ENCODE measurements at regions not wholly inside any gene's neighbourhood (a gene's known extent, or its start where the extent isn't known, plus 50 kb on each side); places are given as distances from the start of the nearest gene placed in this dataset.

DNA sequence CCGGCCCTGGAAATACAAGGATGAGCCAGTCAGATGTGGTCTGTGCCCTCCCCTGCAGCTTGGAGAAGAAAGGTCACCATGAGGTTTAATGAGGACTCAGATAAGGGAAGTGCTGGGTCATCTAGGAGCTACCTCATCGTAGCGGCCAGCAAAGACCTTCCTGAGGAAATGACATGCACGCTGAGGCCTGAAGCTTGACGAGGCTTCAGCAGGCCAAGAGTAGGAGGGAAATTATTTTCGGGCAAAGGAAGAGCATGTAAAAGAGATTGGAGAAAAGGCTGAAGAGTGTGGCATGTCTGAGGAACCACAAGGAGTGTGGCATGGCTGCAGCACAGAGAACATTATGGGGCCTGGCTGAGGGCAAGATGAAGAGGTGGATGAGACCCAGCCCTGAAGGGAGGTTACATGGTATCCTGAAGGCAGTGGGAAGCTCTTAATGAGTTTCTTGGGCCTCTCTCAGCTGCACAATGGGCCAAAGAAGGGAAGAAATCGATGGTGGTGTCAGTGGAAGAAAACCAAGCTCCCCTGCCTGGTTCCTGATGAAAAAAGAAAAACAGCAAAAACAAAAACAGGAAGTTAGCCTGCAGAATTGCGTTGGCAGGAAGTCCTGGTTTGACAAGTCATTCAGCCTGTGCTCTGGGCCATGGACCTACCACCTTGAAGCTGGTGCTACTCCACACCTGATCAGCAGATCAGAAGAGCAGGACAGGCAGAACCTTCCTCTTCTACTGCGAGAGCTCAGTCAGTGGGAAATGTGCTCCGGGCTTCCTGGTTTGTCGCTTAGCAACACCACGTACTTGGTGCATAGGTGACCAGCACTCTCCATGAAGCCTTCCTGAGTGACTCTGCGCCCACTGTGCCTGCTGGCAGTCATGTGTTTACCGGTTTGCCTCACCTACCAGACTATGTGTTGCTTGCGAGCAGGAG is 134.5 kb upstream of the KLF3 start (continued):
- TF ChIP-seq BHLHE40 (IDR thresholded peaks at IDR 0.05; ENCODE audit: low read length) (peak; percentile 54), ZNF311 (CRISPR knock-in tag; IDR thresholded peaks at IDR 0.05) (peak; percentile 87), GTF2A2 (tag; IDR thresholded peaks at IDR 0.05) (no peak; the same call in none of the 2 replicates), MAFG (tag; conservative IDR thresholded peaks at IDR 0.05) (peak; percentile 91), KDM2B (CRISPR knock-in tag; IDR thresholded peaks at IDR 0.05) (no peak), ZNF143 (CRISPR knock-in tag; IDR thresholded peaks at IDR 0.05) (no peak), HLTF (IDR thresholded peaks at IDR 0.05) (peak; percentile 41; the same call in 1 of the 2 replicates), GATAD2A (IDR thresholded peaks at IDR 0.05) (peak; percentile 91), CBX5 (IDR thresholded peaks at IDR 0.05; ENCODE audit: borderline replicate concordance, low read depth) (peak; percentile 61; the same call in 1 of the 2 replicates), SMAD1 (IDR thresholded peaks at IDR 0.05; ENCODE audit: low read depth, low read length, partially characterized antibody) (no peak), NCOA1 (IDR thresholded peaks at IDR 0.05; ENCODE audit: low read depth) (peak; percentile 74), MCM2 (IDR thresholded peaks at IDR 0.05; ENCODE audit: low read depth) (no peak)
- TF ChIP-seq, protein P1, sequence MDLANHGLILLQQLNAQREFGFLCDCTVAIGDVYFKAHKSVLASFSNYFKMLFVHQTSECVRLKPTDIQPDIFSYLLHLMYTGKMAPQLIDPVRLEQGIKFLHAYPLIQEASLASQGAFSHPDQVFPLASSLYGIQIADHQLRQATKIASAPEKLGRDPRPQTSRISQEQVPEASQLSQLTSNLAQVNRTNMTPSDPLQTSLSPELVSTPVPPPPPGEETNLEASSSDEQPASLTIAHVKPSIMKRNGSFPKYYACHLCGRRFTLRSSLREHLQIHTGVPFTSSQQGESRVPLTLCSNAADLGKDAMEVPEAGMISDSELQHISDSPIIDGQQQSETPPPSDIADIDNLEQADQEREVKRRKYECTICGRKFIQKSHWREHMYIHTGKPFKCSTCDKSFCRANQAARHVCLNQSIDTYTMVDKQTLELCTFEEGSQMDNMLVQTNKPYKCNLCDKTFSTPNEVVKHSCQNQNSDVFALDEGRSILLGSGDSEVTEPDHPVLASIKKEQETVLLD (IDR thresholded peaks at IDR 0.05) = peak; percentile 64; the same call in 1 of the 2 replicates
- TF ChIP-seq, protein P2, sequence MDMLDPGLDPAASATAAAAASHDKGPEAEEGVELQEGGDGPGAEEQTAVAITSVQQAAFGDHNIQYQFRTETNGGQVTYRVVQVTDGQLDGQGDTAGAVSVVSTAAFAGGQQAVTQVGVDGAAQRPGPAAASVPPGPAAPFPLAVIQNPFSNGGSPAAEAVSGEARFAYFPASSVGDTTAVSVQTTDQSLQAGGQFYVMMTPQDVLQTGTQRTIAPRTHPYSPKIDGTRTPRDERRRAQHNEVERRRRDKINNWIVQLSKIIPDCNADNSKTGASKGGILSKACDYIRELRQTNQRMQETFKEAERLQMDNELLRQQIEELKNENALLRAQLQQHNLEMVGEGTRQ (CRISPR knock-in tag; IDR thresholded peaks at IDR 0.05) = no peak
- TF ChIP-seq, protein P3, sequence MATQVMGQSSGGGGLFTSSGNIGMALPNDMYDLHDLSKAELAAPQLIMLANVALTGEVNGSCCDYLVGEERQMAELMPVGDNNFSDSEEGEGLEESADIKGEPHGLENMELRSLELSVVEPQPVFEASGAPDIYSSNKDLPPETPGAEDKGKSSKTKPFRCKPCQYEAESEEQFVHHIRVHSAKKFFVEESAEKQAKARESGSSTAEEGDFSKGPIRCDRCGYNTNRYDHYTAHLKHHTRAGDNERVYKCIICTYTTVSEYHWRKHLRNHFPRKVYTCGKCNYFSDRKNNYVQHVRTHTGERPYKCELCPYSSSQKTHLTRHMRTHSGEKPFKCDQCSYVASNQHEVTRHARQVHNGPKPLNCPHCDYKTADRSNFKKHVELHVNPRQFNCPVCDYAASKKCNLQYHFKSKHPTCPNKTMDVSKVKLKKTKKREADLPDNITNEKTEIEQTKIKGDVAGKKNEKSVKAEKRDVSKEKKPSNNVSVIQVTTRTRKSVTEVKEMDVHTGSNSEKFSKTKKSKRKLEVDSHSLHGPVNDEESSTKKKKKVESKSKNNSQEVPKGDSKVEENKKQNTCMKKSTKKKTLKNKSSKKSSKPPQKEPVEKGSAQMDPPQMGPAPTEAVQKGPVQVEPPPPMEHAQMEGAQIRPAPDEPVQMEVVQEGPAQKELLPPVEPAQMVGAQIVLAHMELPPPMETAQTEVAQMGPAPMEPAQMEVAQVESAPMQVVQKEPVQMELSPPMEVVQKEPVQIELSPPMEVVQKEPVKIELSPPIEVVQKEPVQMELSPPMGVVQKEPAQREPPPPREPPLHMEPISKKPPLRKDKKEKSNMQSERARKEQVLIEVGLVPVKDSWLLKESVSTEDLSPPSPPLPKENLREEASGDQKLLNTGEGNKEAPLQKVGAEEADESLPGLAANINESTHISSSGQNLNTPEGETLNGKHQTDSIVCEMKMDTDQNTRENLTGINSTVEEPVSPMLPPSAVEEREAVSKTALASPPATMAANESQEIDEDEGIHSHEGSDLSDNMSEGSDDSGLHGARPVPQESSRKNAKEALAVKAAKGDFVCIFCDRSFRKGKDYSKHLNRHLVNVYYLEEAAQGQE (IDR thresholded peaks at IDR 0.05; ENCODE audit: borderline replicate concordance) = peak; percentile 91
- TF ChIP-seq, protein P3 (CRISPR knock-in tag; IDR thresholded peaks at IDR 0.05; ENCODE audit: low read depth) = peak; percentile 24; the same call in 1 of the 2 replicates
- TF ChIP-seq, protein P4, sequence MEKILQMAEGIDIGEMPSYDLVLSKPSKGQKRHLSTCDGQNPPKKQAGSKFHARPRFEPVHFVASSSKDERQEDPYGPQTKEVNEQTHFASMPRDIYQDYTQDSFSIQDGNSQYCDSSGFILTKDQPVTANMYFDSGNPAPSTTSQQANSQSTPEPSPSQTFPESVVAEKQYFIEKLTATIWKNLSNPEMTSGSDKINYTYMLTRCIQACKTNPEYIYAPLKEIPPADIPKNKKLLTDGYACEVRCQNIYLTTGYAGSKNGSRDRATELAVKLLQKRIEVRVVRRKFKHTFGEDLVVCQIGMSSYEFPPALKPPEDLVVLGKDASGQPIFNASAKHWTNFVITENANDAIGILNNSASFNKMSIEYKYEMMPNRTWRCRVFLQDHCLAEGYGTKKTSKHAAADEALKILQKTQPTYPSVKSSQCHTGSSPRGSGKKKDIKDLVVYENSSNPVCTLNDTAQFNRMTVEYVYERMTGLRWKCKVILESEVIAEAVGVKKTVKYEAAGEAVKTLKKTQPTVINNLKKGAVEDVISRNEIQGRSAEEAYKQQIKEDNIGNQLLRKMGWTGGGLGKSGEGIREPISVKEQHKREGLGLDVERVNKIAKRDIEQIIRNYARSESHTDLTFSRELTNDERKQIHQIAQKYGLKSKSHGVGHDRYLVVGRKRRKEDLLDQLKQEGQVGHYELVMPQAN (IDR thresholded peaks at IDR 0.05; ENCODE audit: borderline replicate concordance) = no peak

All from K562 (cell line).